ENCODE measurements at regions not wholly inside any gene's neighbourhood (a gene's known extent, or its start where the extent isn't known, plus 50 kb on each side); places are given as distances from the start of the nearest gene placed in this dataset.

DNA sequence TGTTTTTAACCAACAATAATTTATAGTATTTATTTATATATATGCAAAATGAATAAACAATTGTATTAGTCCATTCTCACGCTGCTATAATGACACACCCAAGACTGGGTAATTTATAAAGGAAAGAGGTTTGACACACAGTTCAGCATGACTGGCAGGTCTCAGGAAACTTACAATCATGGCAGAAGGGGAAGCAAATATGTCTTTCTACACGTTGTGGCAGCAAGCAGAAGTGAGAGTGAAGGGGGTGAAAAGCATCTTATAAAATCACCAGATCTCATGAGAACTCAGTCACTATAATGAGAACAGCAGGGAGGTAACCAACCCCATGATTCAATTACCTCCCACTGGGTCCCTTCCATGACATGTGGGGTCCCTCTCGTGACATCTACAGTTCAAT lies 162.8 kb upstream of the SLITRK3 start:
- DNase-seq (ENCODE audit: low read depth in 3 of 3, low spot score in 2 of 3) = no peak

DNA sequence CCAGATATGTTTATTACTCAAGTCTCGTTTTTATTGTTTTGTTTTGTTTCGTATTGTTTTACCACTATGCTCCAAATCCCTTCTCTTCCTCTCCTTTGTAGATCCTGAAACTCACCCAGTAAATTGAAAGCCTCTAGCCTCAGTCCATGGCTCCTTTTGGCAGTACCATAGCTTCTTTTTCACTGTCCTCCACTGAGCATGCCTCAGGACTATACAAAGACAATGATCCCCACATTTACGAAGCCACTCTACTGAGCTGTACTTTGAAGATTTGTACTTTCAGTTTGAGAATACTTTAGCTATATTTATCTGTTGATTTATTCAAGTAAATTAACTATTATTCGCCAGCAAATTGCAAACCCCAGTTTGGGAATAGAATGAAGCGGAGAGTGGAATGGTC lies 159.1 kb upstream of the SLITRK3 start:
- no peak for DNase-seq (ENCODE audit: low read depth in 3 of 3, low spot score in 2 of 3)

GRCh38 chr3:165347526-165347925 lies 151.3 kb upstream of the SLITRK3 start:
- no peak for DNase-seq (ENCODE audit: low read depth in 3 of 3, low spot score in 2 of 3)

- no peak for DNase-seq (ENCODE audit: low read depth in 3 of 3, low spot score in 2 of 3)
Measured at GRCh38 chr3:165346503-165346902, 150.3 kb upstream of the SLITRK3 start.

- DNase-seq (ENCODE audit: low read depth in 3 of 3, low spot score in 2 of 3) = no peak
Measured at GRCh38 chr3:165343185-165343584, 147.0 kb upstream of the SLITRK3 start.

- DNase-seq (ENCODE audit: low read depth in 3 of 3, low spot score in 2 of 3) = no peak
Measured at GRCh38 chr3:165339753-165340152, 143.6 kb upstream of the SLITRK3 start.

DNA sequence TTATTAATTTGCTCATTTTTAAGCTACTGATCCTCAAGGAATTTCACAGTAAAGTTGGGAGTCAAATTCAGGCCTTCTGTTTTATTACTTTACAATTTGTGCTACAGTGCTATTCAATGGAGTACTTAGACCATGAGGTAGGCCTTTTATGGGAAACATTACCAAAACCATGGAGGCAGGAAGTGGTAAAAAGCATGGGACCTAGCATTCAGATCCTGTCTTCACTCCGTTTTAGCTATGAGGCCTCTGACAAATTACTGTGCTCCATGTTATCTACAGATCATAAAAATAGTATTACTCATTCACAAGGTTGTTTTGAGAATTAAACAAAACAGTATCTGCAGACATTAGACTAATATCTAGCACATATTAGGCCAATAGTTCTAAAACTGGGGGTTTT lies 140.6 kb upstream of the SLITRK3 start:
- DNase-seq (ENCODE audit: low read depth in 3 of 3, low spot score in 2 of 3) = no peak

Measured in right renal cortex interstitium (tissue), 3 donors.